ENCODE measurements at regions not wholly inside any gene's neighbourhood (a gene's known extent, or its start where the extent isn't known, plus 50 kb on each side); places are given as distances from the start of the nearest gene placed in this dataset.

GRCh38 chr5:119919279-119919678 lies 289.9 kb downstream of the FAM170A start:
- no peaks in the 10 kb centered on the region for H3K27me3 ChIP-seq (ENCODE audit: insufficient read depth)
- 47% methylated on average over 1 of the region's 1 CpG for WGBS (ENCODE audit: low lambda C conversion rate)
- TF ChIP-seq ELF1 (IDR thresholded peaks at IDR 0.05) = no peak
- TF ChIP-seq GATA2 (CRISPR knock-in tag; IDR thresholded peaks at IDR 0.05) = no peak
- TF ChIP-seq MEF2A (IDR thresholded peaks at IDR 0.05; ENCODE audit: borderline replicate concordance, low read depth) = no peak
- no peak for TF ChIP-seq MAX (IDR thresholded peaks at IDR 0.05; ENCODE audit: low read depth)
- TF ChIP-seq SIN3A (IDR thresholded peaks at IDR 0.05; ENCODE audit: borderline replicate concordance, low read depth, low read length) = no peak
- no peak for TF ChIP-seq FOXM1 (IDR thresholded peaks at IDR 0.05; ENCODE audit: low read depth)
- TF ChIP-seq EZH2phosphoT487 (IDR thresholded peaks at IDR 0.05; ENCODE audit: borderline replicate concordance, low read depth) = no peak
- no peak for TF ChIP-seq YY1 (IDR thresholded peaks at IDR 0.05; ENCODE audit: low read depth)
- no peak for TF ChIP-seq TCF12 (IDR thresholded peaks at IDR 0.05)
- no peak for TF ChIP-seq RCOR1 (IDR thresholded peaks at IDR 0.05; ENCODE audit: low read length)
- no peak for TF ChIP-seq TAF1 (IDR thresholded peaks at IDR 0.05; ENCODE audit: borderline replicate concordance, low read depth, low read length)
- no peak for TF ChIP-seq RAD21 (IDR thresholded peaks at IDR 0.05; ENCODE audit: low read length)
- TF ChIP-seq USF1 (IDR thresholded peaks at IDR 0.05; ENCODE audit: borderline replicate concordance, low read depth) = no peak
- no peak for TF ChIP-seq JUND (IDR thresholded peaks at IDR 0.05)
- no peak for TF ChIP-seq SMC3 (IDR thresholded peaks at IDR 0.05; ENCODE audit: low read depth, low read length)
- no peak for TF ChIP-seq RXRA (IDR thresholded peaks at IDR 0.05; ENCODE audit: borderline replicate concordance, low read depth)
- TF ChIP-seq CHD2 (IDR thresholded peaks at IDR 0.05; ENCODE audit: low read length, partially characterized antibody) = no peak
- no peaks in the 10 kb centered on the region for H3K79me2 ChIP-seq (ENCODE audit: insufficient read depth)
- no peak overlapping the region for H2AFZ ChIP-seq (ENCODE audit: low read depth)
- no peaks in the 10 kb centered on the region for H3F3A ChIP-seq (replicated peaks; ENCODE audit: insufficient read depth)
- no peak for DNase-seq
- no peak overlapping the region for H3K4me3 ChIP-seq (ENCODE audit: low read depth in 2 of 2, low read length in 1 of 2)
- no peaks in the 10 kb centered on the region for H3K36me3 ChIP-seq (replicated peaks in 1 of 2; ENCODE audit: control insufficient read depth in 1 of 2, insufficient read depth in 2 of 2, low read length in 1 of 2)
- no peaks in the 10 kb centered on the region for H4K20me1 ChIP-seq (ENCODE audit: insufficient read depth)
- H3K9me2 ChIP-seq = no peaks in the 10 kb centered on the region
- no peak overlapping the region for H3K4me2 ChIP-seq
- H3K27ac ChIP-seq (ENCODE audit: low read depth in 2 of 2, low read length in 1 of 2) = no peak overlapping the region
- CTCF ChIA-PET = no interaction called here
- no peaks in the 10 kb centered on the region for H3K9me3 ChIP-seq
- H3K4me1 ChIP-seq (ENCODE audit: control insufficient read depth in 1 of 2, insufficient read depth in 2 of 2, low read depth in 1 of 2, low read length in 1 of 2) = no peaks in the 10 kb centered on the region
- no peak overlapping the region for H3K9ac ChIP-seq
- POLR2A ChIA-PET = no interaction called here

GRCh38 chr5:119926301-119926700 lies 296.9 kb downstream of the FAM170A start:
- H4K20me1 ChIP-seq (ENCODE audit: insufficient read depth) = no peaks in the 10 kb centered on the region
- no peaks in the 10 kb centered on the region for H3K4me1 ChIP-seq (ENCODE audit: control insufficient read depth in 1 of 2, insufficient read depth in 2 of 2, low read depth in 1 of 2, low read length in 1 of 2)
- no peak overlapping the region for H3K4me3 ChIP-seq (ENCODE audit: low read depth in 2 of 2, low read length in 1 of 2)
- H3K36me3 ChIP-seq (replicated peaks in 1 of 2; ENCODE audit: control insufficient read depth in 1 of 2, insufficient read depth in 2 of 2, low read length in 1 of 2) = no peaks in the 10 kb centered on the region
- no peaks in the 10 kb centered on the region for H3K27me3 ChIP-seq (ENCODE audit: insufficient read depth)
- no peak overlapping the region for H3K4me2 ChIP-seq
- TF ChIP-seq RCOR1 (IDR thresholded peaks at IDR 0.05; ENCODE audit: low read length) = no peak
- no peak for TF ChIP-seq FOSL2 (IDR thresholded peaks at IDR 0.05; ENCODE audit: borderline replicate concordance, low read depth)
- TF ChIP-seq EP300 (IDR thresholded peaks at IDR 0.05; ENCODE audit: borderline replicate concordance in 1 of 2, low read depth in 1 of 2, low read length in 1 of 2) = no peak
- TF ChIP-seq MEF2A (IDR thresholded peaks at IDR 0.05; ENCODE audit: borderline replicate concordance, low read depth) = no peak
- H3K9me2 ChIP-seq = no peaks in the 10 kb centered on the region
- H3K79me2 ChIP-seq (ENCODE audit: insufficient read depth) = no peaks in the 10 kb centered on the region
- ChIA-PET CTCF (no interaction called here), POLR2A (no interaction called here)
- no peak overlapping the region for H3K27ac ChIP-seq (ENCODE audit: low read depth in 2 of 2, low read length in 1 of 2)
- H3K9me3 ChIP-seq = no peaks in the 10 kb centered on the region
- WGBS (ENCODE audit: low lambda C conversion rate) = 100% methylated on average over 1 of the region's 1 CpG
- no peak for DNase-seq
- no peaks in the 10 kb centered on the region for H3F3A ChIP-seq (replicated peaks; ENCODE audit: insufficient read depth)
- no peak overlapping the region for H3K9ac ChIP-seq
- H2AFZ ChIP-seq (ENCODE audit: low read depth) = no peak overlapping the region
